Trophoblast cell (in vitro differentiated cells and primary cell): ENCODE measurements at regions not wholly inside any gene's neighbourhood (a gene's known extent, or its start where the extent isn't known, plus 50 kb on each side); places are given as distances from the start of the nearest gene placed in this dataset.

Experiments used
- DNase-seq, 2 donors: peaks; one replicate each; pipeline ENCODE4 v3.0.0-alpha.2; 2016
- H2AFZ ChIP-seq: 2 replicates; pipeline ENCODE4 v1.6.1; 2013; ENCODE audit warnings: low read length, moderate library complexity, mild to moderate bottlenecking; ENCODE audit not compliant: insufficient read depth, poor library complexity
- H2AK5ac ChIP-seq: 2 replicates; pipeline ENCODE4 v1.6.1; 2013; ENCODE audit warnings: mild to moderate bottlenecking, low read length
- H2BK120ac ChIP-seq: 2 replicates; pipeline ENCODE4 v1.6.1; 2013; ENCODE audit warnings: low read length, mild to moderate bottlenecking, moderate library complexity; ENCODE audit not compliant: insufficient read depth, poor library complexity
- H2BK12ac ChIP-seq: 2 replicates; pipeline ENCODE4 v1.6.1; 2013; ENCODE audit warnings: mild to moderate bottlenecking, low read length, moderate library complexity
- H2BK5ac ChIP-seq: 2 replicates; pipeline ENCODE4 v1.6.1; 2013; ENCODE audit warnings: low read length, low read depth, moderate library complexity, mild to moderate bottlenecking; ENCODE audit not compliant: poor library complexity
- H3K14ac ChIP-seq: 2 replicates; pipeline ENCODE4 v1.6.1; 2013; ENCODE audit warnings: mild to moderate bottlenecking, low read length
- H3K18ac ChIP-seq: 2 replicates; pipeline ENCODE4 v1.6.1; 2013; ENCODE audit warnings: mild to moderate bottlenecking, low read length
- H3K23ac ChIP-seq: 2 replicates; pipeline ENCODE4 v1.6.1; 2013; ENCODE audit warnings: low read length
- H3K27ac ChIP-seq: 2 replicates; pipeline ENCODE4 v1.5.1; 2013; ENCODE audit warnings: low read depth, mild to moderate bottlenecking, inconsistent platforms, low read length, moderate library complexity
- H3K27me3 ChIP-seq: 2 replicates; pipeline ENCODE4 v1.6.1; 2013; ENCODE audit warnings: inconsistent platforms, mild to moderate bottlenecking, low read length, moderate library complexity; ENCODE audit not compliant: insufficient read depth
- H3K36me3 ChIP-seq, 2 experiments: 1 replicate in 1 of 2; 2 replicates in 1 of 2; pipeline ENCODE4 v1.6.1; 2013; ENCODE audit warnings: low read length in 2 of 2, mild to moderate bottlenecking in 2 of 2, moderate library complexity in 1 of 2; ENCODE audit not compliant: insufficient read depth in 2 of 2, control insufficient read depth in 1 of 2
- H3K4ac ChIP-seq: 2 replicates; pipeline ENCODE4 v1.6.1; 2013; ENCODE audit warnings: low read depth, mild to moderate bottlenecking, low read length, moderate library complexity
- H3K4me1 ChIP-seq, 2 experiments: 1 replicate in 1 of 2; 2 replicates in 1 of 2; pipeline ENCODE4 v1.6.1; 2013; ENCODE audit warnings: low read length in 2 of 2, mild to moderate bottlenecking in 2 of 2, moderate library complexity in 1 of 2; ENCODE audit not compliant: insufficient read depth in 2 of 2, control insufficient read depth in 1 of 2
- H3K4me2 ChIP-seq: 2 replicates; pipeline ENCODE4 v1.6.1; 2013; ENCODE audit warnings: inconsistent platforms, mild to moderate bottlenecking, low read length, moderate library complexity
- H3K4me3 ChIP-seq: 2 replicates; pipeline ENCODE4 v1.5.1; 2013; ENCODE audit warnings: mild to moderate bottlenecking, low read depth, low read length, inconsistent platforms
- H3K79me1 ChIP-seq: one replicate; pipeline ENCODE4 v1.6.1; 2013; ENCODE audit warnings: low read length
- H3K79me2 ChIP-seq: 2 replicates; pipeline ENCODE4 v1.6.1; 2013; ENCODE audit warnings: low read length, mild to moderate bottlenecking; ENCODE audit not compliant: control insufficient read depth, insufficient read depth, poor library complexity
- H3K9ac ChIP-seq: 2 replicates; pipeline ENCODE4 v1.6.1; 2013; ENCODE audit warnings: mild to moderate bottlenecking, low read length
- H3K9me3 ChIP-seq: 2 replicates; pipeline ENCODE4 v1.6.1; 2013; ENCODE audit warnings: low read depth, mild to moderate bottlenecking, control low read depth, inconsistent platforms, low read length; ENCODE audit not compliant: insufficient read depth
- H4K12ac ChIP-seq: 2 replicates; pipeline ENCODE4 v1.6.1; 2013; ENCODE audit warnings: low read depth, mild to moderate bottlenecking, low read length, moderate library complexity
- H4K8ac ChIP-seq: 2 replicates; pipeline ENCODE4 v1.6.1; 2013; ENCODE audit warnings: low read depth, mild to moderate bottlenecking, low read length, moderate library complexity
- H4K91ac ChIP-seq: one replicate; pipeline ENCODE4 v1.6.1; 2013; ENCODE audit warnings: low read depth, mild to moderate bottlenecking, low read length, moderate library complexity
- WGBS: extraction: QIAGEN DNeasy Blood & Tissue Kit; methylation state at CpG from one replicate; pipeline ENCODE4 v1.1.7; 2013; ENCODE audit warnings: missing lambda C conversion rate; ENCODE audit not compliant: insufficient read length, insufficient coverage; ENCODE audit errors: extremely low coverage; 5-methylcytosine and 5-hydroxymethylcytosine counted together

DNA sequence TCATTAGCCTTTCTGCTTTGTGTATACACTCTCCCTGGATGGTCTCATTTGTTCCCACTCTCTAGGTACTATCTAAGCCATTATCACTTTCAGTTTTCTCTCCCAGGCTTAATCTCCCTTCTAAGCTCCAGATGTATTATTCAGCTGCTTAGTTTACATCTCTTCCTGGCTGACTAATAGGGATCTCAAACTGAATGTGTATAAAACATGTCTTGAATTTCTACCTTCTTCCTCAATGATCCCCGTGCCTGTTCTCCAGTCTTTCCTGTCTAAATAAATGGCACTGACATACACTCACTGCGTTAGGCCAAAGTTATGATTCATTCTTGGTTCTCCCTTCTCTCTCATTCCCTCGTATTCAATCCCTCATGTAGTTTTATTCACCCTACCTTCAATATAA lies 127.3 kb downstream of the NR2F2 start:
- H3K4me1 ChIP-seq = no peaks in the 10 kb centered on the region
- no CpG with 5 or more reads among the region's 3 CpGs for WGBS
- H2AK5ac ChIP-seq = no peak overlapping the region
- no peak overlapping the region for H2BK12ac ChIP-seq
- H3K36me3 ChIP-seq = no peaks in the 10 kb centered on the region
- H3K4ac ChIP-seq = no peak overlapping the region
- no peak overlapping the region for H3K9ac ChIP-seq
- H3K9me3 ChIP-seq = peaks cover 5% of the 10 kb centered on the region
- H4K8ac ChIP-seq = no peak overlapping the region
- H3K79me2 ChIP-seq = no peaks in the 10 kb centered on the region
- no peak overlapping the region for H3K4me3 ChIP-seq
- H4K12ac ChIP-seq = no peak overlapping the region
- H4K91ac ChIP-seq = no peak overlapping the region
- H2BK5ac ChIP-seq = no peak overlapping the region
- H3K23ac ChIP-seq = no peak overlapping the region
- no peak overlapping the region for H2AFZ ChIP-seq
- no peak overlapping the region for H3K14ac ChIP-seq
- no peak overlapping the region for H3K18ac ChIP-seq
- no peak overlapping the region for H2BK120ac ChIP-seq
- H3K4me2 ChIP-seq = no peak overlapping the region
- no peak overlapping the region for H3K27ac ChIP-seq
- no peaks in the 10 kb centered on the region for H3K27me3 ChIP-seq
- no peaks in the 10 kb centered on the region for H3K79me1 ChIP-seq
- DNase-seq = no peak

GRCh38 chr15:96460106-96460505 lies 129.6 kb downstream of the NR2F2 start:
- Histone ChIP-seq H2BK120ac (no peak overlapping the region), H3K23ac (no peak overlapping the region), H2AK5ac (no peak overlapping the region), H3K79me1 (no peaks in the 10 kb centered on the region), H2AFZ (no peak overlapping the region), H3K4me1 (no peaks in the 10 kb centered on the region), H3K4ac (no peak overlapping the region), H4K8ac (no peak overlapping the region), H3K9me3 (peaks cover 5% of the 10 kb centered on the region), H2BK5ac (no peak overlapping the region), H3K79me2 (no peaks in the 10 kb centered on the region), H3K18ac (no peak overlapping the region), H3K36me3 (no peaks in the 10 kb centered on the region), H3K14ac (no peak overlapping the region), H3K9ac (no peak overlapping the region), H3K4me2 (no peak overlapping the region), H4K12ac (no peak overlapping the region), H3K4me3 (no peak overlapping the region), H3K27ac (no peak overlapping the region), H3K27me3 (no peaks in the 10 kb centered on the region), H4K91ac (no peak overlapping the region), H2BK12ac (no peak overlapping the region)
- no CpG with 5 or more reads among the region's 1 CpG for WGBS
- DNase-seq = no peak

DNA sequence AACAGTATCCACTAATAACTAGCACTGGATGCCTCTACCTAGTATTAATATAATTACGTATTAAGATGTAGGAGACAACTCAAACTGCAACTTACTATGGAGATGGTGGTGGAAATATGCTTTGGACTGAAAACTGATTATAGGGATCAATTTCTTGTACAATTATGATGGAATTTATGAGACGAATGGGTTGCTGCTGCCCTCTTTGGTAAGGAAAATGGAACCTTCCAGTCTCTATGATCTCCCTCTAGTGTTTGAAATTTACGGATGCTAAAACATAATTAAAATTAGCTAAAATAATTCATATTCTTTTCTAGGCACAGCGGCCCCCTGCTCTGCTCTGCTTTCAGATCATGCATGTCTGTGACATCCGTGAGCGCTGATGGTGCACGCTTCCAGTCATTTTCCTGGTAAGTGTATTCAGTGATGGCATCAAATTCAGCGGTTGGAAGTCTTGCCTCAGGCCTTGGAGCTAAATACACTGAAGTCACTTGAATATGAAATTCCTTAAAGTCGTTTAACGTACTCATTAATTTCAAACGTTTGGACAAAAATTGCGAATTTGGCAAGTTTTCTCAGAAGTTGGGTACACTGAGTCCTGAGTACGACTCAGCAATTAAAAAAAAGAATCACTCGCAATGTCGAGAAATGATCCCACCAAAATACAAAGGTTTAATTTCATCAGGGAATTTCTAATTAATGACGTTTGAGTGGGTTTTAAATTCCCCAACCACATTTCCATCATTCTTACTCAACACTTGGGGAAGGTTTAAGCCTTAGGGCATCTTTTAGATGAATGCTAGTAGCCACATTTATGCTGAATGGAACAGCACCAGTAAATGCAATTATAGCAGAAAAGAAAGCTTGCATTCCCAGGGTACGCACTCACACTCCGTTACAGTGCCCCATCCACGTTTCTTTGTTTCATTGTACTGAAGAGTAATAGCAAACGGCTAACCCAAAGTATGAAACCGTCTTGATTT lies 132.6 kb downstream of the NR2F2 start:
- Histone ChIP-seq H4K8ac (no peak overlapping the region), H3K4me1 (no peaks in the 10 kb centered on the region), H3K79me1 (no peaks in the 10 kb centered on the region), H3K27me3 (no peaks in the 10 kb centered on the region), H4K91ac (no peak overlapping the region), H4K12ac (no peak overlapping the region), H2AFZ (no peak overlapping the region), H2BK5ac (no peak overlapping the region), H2BK120ac (no peak overlapping the region), H2AK5ac (no peak overlapping the region), H3K9ac (no peak overlapping the region), H3K18ac (no peak overlapping the region), H3K9me3 (peaks cover 2% of the 10 kb centered on the region), H3K4me3 (no peak overlapping the region), H2BK12ac (no peak overlapping the region), H3K14ac (no peak overlapping the region), H3K27ac (no peak overlapping the region), H3K79me2 (no peaks in the 10 kb centered on the region), H3K36me3 (no peaks in the 10 kb centered on the region), H3K4me2 (no peak overlapping the region), H3K4ac (no peak overlapping the region), H3K23ac (no peak overlapping the region)
- DNase-seq = no peak
- WGBS = no CpG with 5 or more reads among the region's 21 CpGs

DNA sequence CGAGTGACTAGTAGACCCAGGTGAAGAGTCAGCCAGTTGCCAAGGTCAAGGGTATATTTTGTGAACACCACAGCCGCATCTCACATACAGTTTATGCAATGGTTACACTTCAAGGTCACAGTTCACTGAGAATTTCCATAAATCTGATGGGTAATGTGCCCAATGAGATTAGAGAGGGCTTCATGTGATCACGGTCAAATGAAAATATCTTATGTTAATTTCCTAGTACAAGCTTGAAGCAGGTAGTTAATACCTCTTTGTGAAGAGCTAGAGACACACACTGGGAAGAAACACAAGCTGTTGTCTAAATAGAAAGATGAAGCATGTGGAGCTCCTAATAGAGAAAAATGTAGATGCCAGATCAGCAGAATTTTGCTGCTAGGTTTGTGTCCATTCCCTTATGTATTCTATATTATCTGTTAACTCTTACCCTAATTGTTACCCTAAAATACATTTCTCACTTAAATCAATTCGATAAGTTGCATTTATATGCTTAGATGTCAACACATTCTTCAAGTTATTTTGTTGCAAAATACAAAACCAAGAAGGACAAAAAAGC lies 136.0 kb downstream of the NR2F2 start:
- no peak overlapping the region for H2AFZ ChIP-seq
- H2BK120ac ChIP-seq = no peak overlapping the region
- H3K4me1 ChIP-seq = no peaks in the 10 kb centered on the region
- H3K18ac ChIP-seq = no peak overlapping the region
- H3K4me3 ChIP-seq = no peak overlapping the region
- no peak overlapping the region for H4K12ac ChIP-seq
- H4K8ac ChIP-seq = no peak overlapping the region
- no peak overlapping the region for H3K4me2 ChIP-seq
- no peaks in the 10 kb centered on the region for H3K9me3 ChIP-seq
- no CpG with 5 or more reads among the region's 4 CpGs for WGBS
- no peak for DNase-seq
- H3K36me3 ChIP-seq = no peaks in the 10 kb centered on the region
- H2BK12ac ChIP-seq = no peak overlapping the region
- no peaks in the 10 kb centered on the region for H3K79me1 ChIP-seq
- H3K4ac ChIP-seq = no peak overlapping the region
- no peak overlapping the region for H2AK5ac ChIP-seq
- H3K14ac ChIP-seq = no peak overlapping the region
- H4K91ac ChIP-seq = no peak overlapping the region
- no peaks in the 10 kb centered on the region for H3K27me3 ChIP-seq
- H3K27ac ChIP-seq = no peak overlapping the region
- H3K9ac ChIP-seq = no peak overlapping the region
- no peaks in the 10 kb centered on the region for H3K79me2 ChIP-seq
- no peak overlapping the region for H2BK5ac ChIP-seq
- H3K23ac ChIP-seq = no peak overlapping the region
